GM10266 (cell line): ENCODE measurements at regions not wholly inside any gene's neighbourhood (a gene's known extent, or its start where the extent isn't known, plus 50 kb on each side); places are given as distances from the start of the nearest gene placed in this dataset.

Experiments used
- DNase-seq: peaks from one replicate; pipeline ENCODE4 v3.0.0; 2012; ENCODE audit errors: extremely low spot score
- CTCF ChIP-seq: IDR thresholded peaks from 2 replicates; pipeline ENCODE4 v1.5.1; 2012; ENCODE audit warnings: mild to moderate bottlenecking, low read depth; ENCODE audit not compliant: control insufficient read depth, insufficient read depth; ENCODE audit errors: missing control alignments

- TF ChIP-seq CTCF, result no peak
- DNase-seq, result no peak
Observed at GRCh38 chr1:185477638-185478580, 160.9 kb upstream of the IVNS1ABP start.

GRCh38 chr1:185474440-185475149 lies 157.6 kb upstream of the IVNS1ABP start:
- DNase-seq, result no peak
- no peak for TF ChIP-seq CTCF

GRCh38 chr1:185473186-185473585 lies 156.1 kb upstream of the IVNS1ABP start:
- no peak for TF ChIP-seq CTCF
- no peak for DNase-seq

GRCh38 chr1:185468626-185469025 lies 151.6 kb upstream of the IVNS1ABP start:
- TF ChIP-seq CTCF, result no peak
- DNase-seq, result no peak

- no peak for TF ChIP-seq CTCF
- DNase-seq, result no peak
Observed at GRCh38 chr1:185467122-185467521, 150.1 kb upstream of the IVNS1ABP start.

GRCh38 chr1:185464777-185465176 lies 147.7 kb upstream of the IVNS1ABP start:
- no peak for TF ChIP-seq CTCF
- DNase-seq, result no peak

- TF ChIP-seq CTCF, result no peak
- no peak for DNase-seq
Observed at GRCh38 chr1:185463433-185463832, 146.4 kb upstream of the IVNS1ABP start.
